Hematopoietic multipotent progenitor cell treated with erythropoietin and hydrocortisone succinate and interleukin-3 and kit ligand, for 4 days (in vitro differentiated cells): ENCODE measurements at regions not wholly inside any gene's neighbourhood (a gene's known extent, or its start where the extent isn't known, plus 50 kb on each side); places are given as distances from the start of the nearest gene placed in this dataset.
A peak's percentile ranks its signal among the peaks of the same experiment; 100 is the strongest.
"Not testable (repeated sequence)": the region's sequence is repeated elsewhere in the genome, so short reads cannot be mapped to it uniquely, and the experiment has no call there.

Experiments used
- DNase-seq: peaks from one replicate; pipeline ENCODE4 v3.0.0-alpha.2; 2015

DNA sequence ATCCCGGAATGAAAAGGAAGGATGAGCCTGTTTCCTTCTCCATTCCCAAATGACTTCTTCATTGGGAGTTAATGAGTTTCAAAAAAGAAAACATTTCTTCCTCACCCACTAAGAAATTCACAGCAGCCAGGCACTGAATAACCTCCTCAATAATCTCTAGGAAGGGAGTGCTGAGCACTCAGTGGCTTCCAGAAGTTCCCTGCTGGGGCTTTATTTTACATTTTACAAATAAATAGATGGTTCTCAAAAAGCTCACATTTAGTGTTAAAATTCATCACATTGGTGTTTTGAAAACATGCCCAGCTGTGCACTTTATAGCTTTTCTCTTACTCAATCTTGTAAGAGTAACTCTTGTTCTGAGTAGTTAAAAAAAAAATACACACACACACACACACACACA, 148.9 kb upstream of the PFKP start:
- no peak for DNase-seq

DNA sequence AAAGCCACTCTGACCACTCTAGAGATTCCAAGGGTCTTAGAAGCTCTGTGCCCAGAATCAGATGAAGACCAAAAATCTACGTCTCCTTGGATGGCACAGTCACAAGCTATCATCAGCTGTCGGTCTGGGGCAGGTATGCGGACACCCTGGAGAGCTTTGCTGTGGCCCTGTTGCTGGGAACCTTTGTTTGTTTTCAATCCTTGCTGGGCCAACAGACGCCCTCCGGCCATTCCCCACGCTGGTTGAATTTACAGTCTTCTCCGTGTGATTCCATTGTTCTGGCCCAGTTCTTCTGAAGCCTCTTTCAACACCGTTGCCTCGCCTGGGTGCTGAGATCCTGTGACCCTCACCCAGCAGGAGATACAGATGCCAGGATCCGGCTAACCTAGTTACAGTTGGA, 149.4 kb upstream of the PFKP start:
- no peak for DNase-seq

DNA sequence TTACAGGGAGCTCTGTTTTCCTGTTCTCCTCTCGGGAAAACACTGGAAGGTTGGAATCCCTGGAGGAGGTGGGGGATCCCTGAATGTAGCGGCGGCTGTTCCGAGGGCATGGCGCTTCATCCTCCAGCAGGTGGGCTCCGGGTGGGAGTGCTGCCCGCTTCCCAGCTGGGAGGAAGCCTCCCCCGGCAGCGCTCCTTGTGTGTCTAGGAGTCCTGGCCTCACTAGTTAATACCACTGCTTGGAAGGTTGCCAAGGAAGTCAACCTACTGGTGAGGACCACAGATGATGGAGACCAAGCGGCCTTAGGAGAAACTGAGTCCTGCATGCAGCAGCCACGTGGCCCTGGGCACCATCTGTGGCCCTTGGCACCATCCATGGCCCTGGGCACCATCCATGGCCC, 151.9 kb upstream of the PFKP start:
- DNase-seq: no peak

DNA sequence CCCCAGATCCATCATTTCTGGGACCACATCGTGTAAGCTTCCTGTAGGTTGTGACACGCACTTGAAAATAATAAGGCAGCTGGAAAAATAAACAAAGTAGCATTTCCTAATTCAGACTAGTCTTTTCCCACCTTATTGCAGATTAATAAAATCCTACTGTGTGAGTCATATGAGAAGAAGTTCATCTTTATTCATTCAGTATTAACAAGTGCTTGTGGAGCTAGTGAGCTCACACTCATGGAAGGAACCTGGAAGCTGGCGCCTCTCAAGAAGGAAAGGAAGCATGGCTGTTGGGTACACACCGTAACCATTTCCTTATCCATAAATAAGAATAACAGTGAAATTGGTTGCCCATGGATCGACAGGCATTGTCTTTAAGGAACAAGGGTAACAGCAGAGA, 152.6 kb upstream of the PFKP start:
- no peak for DNase-seq

DNA sequence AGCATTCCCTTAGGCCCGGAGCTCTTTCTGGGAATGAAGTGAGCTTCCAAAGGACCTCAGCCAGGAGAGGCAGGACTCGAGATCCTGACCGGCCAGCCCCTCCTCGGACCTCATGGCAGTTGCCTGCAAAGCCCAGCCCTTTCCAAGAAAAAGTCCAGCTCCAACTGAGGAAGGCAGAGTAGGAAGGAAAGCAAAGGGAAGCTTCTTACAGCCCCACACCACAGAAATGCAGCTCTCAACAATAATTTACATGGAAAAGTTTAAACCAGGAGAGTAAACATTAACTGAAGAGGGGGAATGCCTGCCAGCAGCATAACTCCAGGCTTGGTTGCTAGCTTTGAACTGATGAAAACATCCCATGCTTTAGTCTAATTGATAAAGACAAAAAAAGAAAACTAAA, 153.9 kb upstream of the PFKP start:
- DNase-seq: no peak

DNA sequence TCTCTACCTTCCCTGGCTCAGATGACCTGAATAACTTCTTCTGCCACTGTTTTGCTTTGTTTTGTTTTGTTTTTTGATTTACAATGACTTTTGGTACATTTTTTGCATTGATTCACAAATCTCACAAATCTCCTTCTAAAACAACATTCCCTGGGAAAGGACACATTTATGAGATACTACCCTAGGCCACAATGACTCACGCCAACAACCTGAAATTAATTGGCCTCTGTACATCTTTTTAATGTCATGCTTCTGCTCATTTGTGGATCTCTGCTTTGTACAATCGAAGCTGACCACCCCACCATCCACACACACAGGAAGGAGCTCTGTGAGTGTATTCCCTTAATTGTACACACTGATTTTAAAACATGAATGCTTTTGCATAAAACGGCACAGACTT, 156.7 kb upstream of the PFKP start:
- DNase-seq: no peak

DNA sequence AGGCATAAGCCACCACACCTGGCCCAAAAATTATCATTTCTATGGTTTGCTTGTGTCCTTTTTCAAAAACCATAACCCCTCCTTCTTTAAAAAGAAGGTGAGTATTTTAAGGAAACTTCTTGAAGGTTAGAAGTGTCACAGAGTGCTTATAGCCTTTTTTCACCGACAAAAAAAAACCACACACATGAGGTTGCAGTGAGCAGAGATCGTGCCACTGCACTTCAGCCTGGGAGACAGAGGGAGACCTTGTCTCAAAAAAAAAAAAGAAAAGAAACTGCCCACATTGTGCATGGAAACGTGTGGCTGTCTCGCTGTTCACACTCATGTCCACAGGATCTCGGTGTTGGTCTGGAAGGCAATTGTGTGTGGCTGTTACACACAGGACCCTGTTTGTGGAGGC, 157.4 kb upstream of the PFKP start:
- no peak for DNase-seq

DNA sequence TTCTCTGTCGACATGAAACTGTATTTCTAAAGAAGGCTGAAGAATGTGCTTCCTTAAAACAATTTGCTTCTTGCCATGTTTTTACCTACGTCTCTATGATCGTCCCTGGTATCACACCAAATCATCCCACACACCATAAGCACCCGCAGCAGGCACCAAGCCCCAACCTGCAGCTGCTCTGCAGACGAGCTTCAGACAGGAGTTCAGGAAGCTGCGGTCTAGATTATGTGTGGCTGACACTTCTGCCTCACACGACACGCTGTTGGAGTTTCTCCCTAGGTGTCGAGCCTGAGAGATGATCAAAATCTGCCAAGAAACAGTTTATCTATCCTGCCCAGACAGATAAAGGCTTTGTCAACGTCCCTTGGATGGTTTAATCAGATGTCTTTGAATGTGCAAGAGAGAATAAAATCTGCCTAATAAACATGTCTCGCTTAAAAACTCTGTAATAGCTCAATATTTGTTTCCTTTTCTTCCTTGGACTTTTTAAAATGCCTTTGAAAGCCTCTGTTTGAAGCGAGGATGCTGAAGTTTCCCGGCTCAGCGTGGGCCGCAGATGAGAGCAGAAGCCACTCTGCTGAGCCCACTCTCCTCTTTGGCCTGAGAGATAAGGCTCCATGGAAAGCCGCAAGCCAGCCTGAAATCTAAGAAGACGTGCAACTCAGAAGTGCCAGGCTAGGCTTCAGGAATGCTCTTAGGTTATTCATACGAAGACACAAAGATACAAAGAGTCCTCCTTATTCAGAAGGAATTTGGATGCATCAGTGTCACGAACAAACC, 158.3 kb upstream of the PFKP start:
- peak; percentile 83 for DNase-seq

DNA sequence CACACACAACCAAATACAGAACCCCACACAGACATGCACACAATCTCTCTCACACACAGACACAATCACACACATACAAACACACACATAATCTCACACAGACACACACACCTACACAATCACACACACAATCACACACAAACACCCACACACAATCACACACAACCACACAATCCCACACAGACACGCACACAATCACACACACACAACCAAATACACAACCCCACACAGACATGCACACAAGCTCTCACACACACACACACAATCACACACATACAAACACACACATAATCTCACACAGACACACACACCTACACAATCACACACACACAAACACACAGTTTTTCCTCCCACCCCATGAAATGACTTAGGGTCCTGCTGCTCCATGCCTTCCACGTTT, 160.4 kb upstream of the PFKP start:
- DNase-seq: no peak

DNA sequence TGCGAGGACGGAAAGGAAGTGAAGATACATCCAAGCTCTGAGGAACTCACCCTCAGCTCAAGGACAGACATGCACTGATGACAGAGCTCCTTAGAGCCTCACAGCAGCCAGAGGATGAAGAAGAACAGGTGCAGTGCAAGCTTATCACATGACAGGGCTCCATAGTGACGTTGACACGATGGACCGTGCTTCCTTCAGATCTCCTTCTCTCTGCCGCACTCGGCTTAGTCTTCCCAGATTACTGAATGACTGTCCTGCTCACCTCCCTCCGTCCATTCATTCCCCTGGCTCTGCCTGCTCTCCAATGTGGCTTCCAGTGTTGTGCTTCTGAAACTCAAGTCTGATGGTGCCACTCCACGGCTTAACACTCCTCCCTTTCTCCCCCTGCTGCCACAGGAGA, 161.5 kb upstream of the PFKP start:
- no peak for DNase-seq

DNA sequence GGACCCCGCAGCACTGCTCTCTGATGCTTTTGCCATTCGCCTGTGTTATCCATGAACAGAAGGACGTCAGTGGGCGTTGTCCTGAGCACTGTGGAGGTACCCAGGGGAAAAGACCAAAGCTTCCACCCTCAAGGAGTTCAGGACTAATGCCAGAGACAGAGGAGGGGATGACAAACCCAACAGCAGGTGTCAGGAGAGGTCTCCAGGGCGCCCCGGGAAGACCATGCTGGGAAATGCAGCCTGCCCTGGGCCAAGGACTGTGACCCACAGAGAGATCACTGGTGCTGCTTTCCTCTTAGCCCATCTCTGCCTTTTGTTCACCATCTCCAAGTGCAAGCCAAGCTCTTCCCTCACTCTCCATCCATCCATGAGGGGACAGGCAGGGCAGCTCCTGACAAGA, 166.8 kb upstream of the PFKP start:
- no peak for DNase-seq

DNA sequence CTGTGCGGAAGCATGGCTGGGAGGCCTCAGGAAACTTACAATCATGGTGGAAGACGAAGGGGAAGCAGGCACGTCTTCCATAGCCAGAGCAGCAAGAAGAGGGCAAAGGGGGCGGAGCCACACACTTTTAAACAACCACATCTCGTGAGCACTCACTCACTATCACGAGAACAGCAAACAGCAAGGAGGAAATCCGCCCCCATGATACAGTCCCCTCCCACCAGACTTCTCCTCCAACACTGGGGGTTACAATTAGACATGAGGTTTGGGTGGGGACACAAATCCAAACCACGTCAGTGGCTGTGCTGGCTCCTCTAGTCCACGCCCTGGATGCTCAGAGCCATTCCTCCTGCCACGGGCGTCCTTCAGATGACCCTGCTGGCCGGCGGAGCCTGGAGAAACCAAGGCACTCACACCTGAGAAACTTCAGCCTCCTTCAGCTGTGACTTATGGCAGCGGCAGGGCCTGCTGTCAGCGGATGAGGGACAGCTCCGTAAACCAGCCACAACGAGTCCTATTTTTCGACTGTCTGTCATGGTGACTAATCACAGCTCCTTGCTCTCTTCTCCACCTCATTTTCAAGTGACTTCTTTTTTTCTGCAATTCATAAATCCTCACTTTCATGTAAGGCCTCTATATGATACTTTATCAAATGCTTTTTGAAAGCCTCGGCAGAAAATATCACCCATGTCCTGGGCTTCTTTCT, 167.9 kb upstream of the PFKP start:
- DNase-seq: no peak

DNA sequence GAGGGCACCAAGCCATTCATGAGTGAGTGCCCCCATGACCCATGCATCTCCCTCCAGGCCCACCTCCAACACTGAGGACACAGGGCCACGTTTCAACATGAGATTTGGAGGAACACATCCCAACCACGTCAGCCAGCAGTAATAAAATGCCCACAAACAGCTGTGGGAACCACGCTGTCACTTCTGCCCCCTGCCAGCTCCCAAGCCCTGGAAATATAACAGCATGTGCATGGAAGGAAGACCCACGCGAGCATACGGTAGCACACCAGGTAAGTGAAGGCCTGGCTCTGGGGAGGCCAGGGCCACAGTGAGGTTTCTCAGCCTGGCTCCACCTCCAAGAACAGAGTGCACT, 168.9 kb upstream of the PFKP start:
- DNase-seq: no peak

DNA sequence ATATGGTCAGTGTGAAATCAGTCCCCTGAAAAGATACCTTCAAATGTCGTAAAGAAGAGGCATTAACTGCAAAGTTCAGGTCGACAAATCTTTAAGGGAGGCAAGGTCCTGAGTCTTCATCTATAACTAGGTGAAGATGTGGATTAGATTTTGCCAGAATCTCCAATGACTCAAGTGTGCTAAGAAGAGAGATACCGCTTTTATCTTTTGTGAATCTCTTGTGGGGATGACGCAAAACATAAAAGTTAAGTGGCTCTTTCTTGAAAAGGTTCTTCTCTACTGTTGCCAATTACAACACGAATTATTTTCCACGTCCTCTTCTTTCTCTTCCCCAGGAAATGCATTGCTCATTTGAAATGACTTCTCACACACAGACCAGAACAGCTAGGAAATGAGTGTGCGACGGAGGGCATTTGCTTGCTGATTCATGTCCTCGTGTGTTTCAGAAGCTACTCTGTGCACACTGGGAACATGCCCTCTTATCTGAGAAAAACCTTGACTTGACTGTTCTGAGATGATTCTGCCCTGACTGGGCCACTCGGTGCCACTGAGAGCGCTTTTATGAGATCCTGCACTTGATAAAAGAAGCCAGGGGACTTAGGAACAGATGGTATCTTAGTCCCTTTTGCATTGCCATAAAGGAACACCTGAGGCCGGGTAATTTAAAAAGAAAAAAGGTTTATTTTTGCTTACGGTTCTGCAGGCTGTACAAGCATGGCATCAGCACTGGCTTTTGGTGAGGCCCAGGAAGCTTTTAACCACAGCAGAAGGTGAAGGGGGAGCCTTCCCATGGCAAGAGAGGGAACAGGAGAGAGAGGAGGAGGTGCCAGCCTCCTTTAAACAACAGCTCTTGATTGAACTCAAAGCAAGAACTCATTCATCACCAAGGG, 169.5 kb upstream of the PFKP start:
- DNase-seq: peak; percentile 54

DNA sequence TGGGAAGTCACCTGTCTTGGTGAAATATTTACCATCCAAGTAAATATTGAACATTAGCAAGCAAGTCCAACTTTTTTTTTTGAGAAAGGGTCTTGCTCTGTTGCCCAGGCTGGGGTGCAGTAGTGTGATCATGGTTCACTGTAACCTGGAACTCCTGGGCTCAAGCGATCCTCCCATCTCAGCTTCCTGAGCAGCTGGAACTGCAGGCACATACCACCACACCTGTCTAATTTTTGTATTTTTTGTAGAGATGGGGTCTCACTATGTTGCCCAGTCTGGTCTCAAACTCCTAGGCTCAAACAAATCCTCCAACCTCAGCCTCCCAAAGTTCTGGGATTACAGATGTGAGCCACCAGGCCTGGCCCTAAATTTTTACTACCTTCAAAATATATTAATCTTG, 171.0 kb upstream of the PFKP start:
- DNase-seq: not testable (repeated sequence)

DNA sequence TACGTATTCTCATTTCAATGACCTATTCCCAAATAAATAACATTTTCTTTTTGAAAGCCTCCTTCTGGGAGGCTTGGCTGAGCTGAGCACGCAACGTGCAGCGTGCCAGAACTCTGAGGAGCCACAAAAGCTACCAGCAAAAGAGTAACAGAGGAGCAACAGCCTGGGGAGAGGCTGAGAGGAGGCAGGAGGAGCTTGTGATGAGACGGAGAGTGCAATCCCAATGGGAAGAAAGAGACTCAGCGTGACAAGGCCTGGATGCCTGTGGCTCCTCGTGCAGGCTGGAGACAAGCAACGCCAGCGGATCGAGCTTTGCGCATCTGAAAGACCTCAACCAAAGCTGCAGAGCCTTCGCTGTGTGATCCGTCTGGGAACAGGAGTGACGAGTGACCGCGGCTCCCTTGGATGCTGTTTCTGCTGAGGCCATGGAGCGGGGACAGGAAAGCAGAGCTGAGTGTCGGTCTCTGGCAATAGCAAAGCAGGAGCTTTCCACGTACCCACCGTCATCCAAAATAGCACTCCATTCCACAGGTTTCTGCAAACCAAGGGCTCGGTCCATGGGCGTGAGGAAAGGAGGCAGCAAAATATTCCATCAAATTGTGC, 171.7 kb upstream of the PFKP start:
- DNase-seq: no peak

DNA sequence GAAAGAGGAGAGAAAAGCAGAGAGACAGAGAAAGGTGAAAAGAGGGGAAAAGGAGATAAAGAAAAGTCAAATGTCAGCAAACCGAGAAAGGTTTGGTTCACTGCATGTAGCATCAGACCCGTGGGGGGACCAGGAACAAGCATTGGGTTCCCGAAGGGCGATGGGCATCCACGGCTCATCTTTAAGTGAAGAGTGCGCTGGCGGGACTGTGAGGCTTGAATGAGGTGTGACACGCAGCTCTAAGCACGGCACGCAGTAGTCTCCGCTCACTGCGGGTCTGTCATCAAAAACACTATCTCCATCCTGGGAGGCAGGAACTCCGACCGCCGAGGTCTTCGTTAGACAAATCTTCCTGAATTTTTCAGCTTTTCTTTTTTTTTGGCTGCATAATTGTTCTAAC, 173.4 kb upstream of the PFKP start:
- DNase-seq: no peak

DNA sequence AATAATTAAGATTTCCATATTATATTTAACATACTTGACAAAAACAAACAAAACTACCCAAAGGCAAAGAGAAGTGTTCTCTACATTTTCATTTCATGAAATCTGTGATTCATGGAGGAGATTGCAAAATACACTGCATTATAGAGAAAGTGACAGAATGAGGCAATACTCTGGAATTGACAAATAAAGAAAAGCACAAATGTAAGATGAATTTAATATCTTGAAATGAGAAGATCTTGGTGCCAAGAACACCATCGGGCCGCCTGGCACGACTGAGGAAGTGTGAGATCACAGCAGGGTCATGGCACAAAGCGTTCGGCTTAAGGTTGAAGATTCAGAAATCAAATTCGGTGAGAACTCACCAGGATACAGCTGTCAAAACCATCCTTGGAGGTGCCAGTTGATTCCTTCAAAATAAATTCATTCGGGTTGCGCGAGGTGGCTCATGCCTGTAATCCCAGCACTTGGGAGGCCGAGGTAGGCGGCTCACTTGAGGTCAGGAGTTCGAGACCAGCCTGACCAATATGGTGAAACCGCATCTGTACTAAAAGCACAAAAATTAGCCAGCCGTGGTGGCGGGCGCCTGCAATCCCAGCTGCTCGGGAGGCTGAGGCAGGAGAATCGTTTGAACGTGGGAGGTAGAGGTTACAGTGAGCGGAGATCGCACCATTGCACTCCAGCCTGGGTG, 174.0 kb upstream of the PFKP start:
- DNase-seq: no peak

DNA sequence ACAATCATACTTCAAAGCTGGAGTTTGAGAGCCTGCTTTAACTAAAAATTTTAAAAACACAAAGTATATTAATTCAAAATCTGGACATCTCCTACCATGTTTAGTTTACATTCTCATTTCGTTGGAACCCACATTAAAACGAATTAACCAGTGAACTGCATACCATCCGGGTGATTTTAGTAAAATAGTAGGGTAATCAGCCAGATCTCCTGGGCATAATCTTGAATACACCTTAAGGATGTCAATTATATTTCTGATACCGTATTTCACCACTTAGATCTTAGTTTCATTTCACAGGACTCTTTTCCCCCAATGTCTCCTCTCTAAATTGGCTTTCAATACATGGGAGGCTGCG, 175.6 kb upstream of the PFKP start:
- DNase-seq: no peak

DNA sequence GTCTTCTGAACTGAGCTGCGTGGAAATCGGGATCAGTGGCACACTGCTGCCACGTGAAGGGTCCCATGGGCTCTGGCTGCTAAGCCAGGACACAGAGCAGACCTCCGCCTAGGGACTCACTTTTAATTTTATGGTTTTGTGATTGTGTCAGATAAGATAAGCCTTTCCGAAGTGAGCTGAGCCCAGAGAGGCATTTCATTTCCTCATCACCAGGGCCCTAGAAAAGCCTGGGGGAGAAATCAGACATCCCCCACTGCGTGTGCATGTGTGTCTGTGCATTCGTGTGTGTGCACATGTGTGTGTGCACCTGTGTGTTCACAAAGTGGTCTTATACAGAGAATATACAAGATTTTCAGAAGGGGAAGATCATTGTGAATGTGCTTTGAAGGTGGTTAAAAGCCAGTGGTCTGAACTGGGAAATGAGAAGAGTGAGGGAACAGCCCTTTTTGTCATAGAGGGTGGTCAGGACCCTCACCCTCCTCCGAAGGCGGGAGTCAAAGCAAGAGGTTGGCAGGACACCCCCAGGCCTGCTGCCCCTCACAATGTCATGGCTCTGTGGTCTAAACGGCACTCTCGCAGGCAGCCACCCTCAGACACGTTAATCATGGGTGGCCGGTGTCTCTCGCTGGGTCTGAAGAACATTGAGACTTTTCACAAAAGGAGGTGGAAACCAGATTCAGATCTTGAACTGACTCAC, 176.1 kb upstream of the PFKP start:
- peak; percentile 57 for DNase-seq

DNA sequence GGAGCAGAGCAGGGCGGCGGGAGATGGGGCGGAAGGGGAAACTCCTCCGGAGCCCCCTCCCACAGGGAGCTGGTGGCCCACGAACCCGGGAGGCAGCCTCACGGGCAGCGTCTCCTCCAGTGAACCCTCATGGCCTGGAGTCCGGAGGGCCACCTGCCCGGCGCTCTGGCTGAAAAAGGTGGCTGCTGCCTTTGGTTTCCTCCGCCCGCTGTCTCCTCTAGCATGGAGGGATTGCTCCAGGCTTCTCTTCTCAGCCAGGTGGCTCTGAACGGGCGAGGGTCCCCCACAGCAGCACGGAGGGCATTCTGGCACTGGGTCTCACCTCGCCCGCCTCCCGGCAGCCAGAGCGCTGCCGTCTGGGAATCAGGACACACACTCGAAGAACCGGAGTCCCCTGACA, 177.3 kb upstream of the PFKP start:
- DNase-seq: no peak

DNA sequence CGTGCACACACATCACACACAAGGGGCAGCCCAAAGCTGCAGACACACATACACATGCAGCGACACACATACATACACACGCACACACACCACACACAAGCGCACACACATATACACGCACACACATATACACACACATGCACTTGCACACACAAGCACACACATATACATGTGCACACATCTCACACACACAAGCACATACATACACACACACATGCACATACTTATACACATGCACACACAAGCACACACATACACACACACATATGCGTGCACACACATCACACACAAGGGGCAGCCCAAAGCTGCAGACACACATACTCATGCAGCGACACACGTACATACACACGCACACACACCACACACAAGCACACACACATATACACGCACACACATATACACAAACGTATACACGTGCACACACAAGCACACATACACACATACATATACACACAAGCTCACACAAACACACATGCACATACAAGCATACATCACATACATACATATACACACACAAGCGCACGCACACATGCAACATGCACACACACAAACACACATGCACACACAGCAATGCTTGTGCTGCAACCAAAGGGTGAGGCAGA, 178.8 kb upstream of the PFKP start:
- no peak for DNase-seq
